ENCODE measurements at regions not wholly inside any gene's neighbourhood (a gene's known extent, or its start where the extent isn't known, plus 50 kb on each side); places are given as distances from the start of the nearest gene placed in this dataset.

- no peak for DNase-seq
Measured at GRCh38 chr20:46811224-46812084, 83.2 kb upstream of the EYA2 start.

GRCh38 chr20:46814366-46815232 lies 80.0 kb upstream of the EYA2 start:
- DNase-seq, result no peak

DNA sequence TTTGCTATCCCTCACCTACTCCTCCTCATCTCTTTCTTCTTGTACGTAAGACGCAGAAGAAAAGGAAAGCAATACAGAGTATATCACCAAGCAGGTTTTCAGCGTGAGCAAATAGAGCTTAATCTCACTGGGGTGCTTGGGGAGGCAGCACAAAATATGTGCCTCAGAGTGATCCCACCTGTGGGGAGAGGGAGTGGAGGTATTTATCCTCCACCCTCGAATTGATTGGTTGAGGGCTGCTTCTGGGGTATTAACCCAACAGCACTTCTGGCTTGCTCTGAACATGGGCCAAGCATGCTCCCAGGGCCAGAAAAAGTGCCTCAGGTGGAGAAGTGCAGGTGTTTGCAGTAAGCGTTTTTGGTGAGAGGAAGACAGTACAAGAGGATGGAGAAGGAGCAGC lies 78.5 kb upstream of the EYA2 start:
- no peak for DNase-seq

GRCh38 chr20:46816886-46817638 lies 77.6 kb upstream of the EYA2 start:
- DNase-seq, result no peak

GRCh38 chr20:46820682-46821081 lies 74.0 kb upstream of the EYA2 start:
- no peak for DNase-seq

GRCh38 chr20:46823271-46823751 lies 71.3 kb upstream of the EYA2 start:
- no peak for DNase-seq

DNA sequence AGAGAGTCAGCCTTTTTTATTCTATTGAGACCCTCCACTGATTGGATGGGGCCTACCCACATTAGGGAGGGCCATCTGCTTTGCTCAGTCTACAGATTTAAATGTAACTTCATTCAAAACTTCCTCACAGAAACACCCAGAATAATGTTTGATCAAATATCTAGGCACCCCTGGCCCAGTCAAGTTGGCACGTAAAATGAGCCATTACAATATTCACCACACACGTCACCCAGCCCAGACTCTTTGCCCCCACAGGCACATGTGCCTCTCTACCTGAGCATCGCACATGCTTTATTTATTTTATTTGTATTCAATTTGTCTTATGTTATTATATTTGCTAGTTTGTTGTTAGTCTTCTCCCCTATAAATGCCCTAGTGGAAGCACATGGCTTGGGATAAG lies 70.9 kb upstream of the EYA2 start:
- no peak for DNase-seq

- no peak for DNase-seq
Measured at GRCh38 chr20:46826343-46826984, 68.2 kb upstream of the EYA2 start.

DNA sequence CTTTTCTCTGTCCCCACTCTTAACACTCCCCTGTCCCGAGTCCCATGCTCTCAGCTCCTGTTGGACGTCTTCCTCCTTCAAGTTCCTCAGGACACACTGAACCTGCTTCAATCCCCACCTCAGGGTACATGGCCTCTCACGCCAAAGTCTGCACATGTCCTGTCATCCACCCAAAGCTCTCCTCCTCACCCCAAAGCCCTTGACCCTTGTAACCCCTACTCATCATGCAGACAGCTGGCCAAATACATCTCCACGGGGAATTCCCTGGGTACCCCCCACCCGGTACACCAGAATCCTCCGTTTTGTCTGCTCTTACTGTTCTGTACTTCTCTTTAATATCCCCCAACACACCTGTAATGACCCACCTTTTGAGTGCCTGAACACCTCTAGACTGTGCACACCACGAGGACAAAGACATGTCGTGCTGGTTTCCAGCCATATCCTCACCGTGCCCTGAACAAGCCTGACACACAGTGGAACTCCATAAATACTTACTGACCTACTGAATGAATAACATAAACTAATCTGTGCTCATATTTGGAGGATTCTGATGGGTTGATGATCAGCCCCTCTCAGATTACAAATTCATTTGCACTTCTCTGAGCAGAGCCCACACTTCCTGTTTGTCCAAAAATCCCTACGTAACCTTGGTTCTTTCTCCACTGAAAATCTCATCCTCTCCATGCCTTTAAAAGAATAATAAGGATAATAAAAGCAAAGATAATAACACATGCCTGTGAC lies 66.8 kb upstream of the EYA2 start:
- no peak for DNase-seq

GRCh38 chr20:46828471-46828870 lies 66.2 kb upstream of the EYA2 start:
- DNase-seq, result no peak

DNA sequence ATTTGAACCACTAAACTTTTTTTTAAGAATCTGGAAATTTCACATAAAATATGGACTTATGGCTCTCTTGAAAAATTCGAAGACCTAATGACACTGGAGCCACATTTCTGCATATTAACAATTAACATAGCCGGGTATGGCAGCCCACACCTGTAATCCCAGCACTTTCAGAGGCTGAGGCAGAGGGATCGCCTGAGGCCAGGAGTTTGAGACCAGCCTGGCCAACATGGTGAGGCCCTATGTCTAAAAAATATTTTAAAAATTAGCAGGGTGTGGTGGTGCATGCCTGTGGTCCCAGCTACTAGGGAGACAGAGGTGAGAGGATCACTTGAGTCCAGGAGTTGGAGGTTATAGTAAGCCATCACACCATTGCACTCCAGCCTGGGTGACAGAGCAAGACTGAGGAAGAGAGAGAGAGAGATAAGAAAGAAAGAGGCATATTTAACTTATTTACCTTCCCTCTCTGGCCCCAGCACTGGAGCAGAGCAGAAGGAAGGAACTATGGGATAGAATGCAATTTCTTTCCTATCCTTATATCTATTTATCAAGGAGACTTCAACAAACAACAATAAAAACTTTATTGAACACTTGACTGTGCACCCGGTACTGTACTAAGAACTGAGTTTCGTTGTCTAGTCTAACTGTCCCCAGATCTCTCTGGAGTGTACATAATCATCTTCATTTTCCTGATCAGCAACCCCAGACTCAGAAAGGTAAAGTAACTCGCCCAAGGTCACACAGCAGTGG lies 63.6 kb upstream of the EYA2 start:
- DNase-seq, result no peak

DNA sequence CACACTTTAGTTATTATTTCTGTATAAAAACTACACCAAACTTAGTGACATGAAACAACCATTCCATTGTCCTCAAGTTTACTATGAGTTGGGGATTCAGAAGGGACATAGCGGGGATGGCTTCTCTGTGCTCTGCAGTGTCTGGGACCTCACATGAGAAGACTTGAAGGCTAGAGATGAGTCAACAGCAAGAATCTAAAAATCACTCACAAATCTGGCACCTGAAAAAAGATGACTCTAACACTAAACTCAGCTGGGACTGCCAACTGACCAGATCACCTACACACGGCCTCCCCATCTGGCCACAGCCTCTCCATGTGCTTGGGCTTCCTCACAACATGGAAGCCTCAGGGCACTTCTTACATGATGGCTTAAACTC lies 63.0 kb upstream of the EYA2 start:
- DNase-seq, result no peak

DNA sequence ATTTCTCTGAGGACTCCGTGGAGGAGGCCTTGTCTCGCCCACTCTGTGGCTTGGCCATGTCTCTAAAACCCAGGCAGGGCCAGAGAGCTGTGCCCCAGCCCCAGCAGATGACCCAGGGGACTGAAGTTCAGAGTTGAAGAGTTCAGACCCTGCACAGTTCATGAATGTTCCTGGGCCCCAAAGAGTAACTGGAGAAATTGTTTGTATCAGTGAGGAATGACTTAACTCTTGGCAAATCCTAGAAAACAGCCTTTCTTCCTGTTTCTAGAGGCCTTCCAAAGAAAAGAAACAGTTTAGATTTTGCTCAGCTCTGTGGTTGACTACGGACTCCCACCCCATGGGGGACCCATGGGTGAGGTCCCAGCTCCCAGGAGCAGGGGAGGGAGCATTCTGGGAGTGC lies 62.1 kb upstream of the EYA2 start:
- no peak for DNase-seq

DNA sequence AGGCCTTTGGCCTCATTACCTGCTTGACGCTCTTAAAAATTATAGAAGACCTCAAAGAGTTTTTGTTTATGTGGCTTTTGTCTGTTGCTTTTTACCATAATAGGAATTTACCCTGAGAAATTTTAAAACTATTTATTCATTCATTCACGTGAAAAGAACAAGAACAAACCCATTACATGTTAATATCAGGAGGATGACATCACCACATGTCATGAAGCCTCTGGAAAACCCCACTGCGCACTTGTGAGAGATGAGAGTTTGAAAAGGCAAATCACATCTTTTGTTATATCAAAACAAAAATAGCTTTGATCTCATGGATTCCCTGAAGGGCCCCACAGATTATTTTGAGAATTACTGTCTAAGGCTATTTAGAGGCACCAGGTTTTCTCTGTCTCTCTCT lies 61.3 kb upstream of the EYA2 start:
- no peak for DNase-seq

GRCh38 chr20:46835418-46835817 lies 59.2 kb upstream of the EYA2 start:
- DNase-seq, result no peak

GRCh38 chr20:46837083-46837482 lies 57.6 kb upstream of the EYA2 start:
- no peak for DNase-seq

DNA sequence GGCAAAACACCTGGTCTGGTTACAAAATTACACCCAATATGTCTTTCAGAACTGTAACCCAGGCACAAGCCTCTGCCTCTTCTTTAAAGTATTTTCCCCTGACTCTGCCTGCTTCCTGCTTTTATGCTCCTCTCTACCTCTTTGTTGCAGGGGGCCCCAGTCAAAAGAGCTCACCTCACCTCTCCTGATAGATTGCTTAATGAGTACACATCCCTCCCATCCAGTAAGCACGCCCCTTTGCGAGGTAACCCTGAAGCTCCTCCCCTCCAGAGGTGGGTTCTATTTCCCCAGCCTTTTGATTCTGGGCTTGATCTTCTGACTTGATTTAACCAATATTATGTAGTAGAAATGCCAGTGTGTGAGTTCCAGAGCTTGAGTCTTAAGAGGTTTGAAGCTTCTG lies 56.6 kb upstream of the EYA2 start:
- no peak for DNase-seq

- DNase-seq, result no peak
Measured at GRCh38 chr20:46840054-46840729, 54.5 kb upstream of the EYA2 start.

Measured in inflammatory macrophage treated with lipopolysaccharide for 4 hours (primary cell).